Effector memory CD8-positive, alpha-beta T cell (primary cell): ENCODE measurements at regions not wholly inside any gene's neighbourhood (a gene's known extent, or its start where the extent isn't known, plus 50 kb on each side); places are given as distances from the start of the nearest gene placed in this dataset.
A peak's percentile ranks its signal among the peaks of the same experiment; 100 is the strongest.
"Not testable (repeated sequence)": the region's sequence is repeated elsewhere in the genome, so short reads cannot be mapped to it uniquely, and the experiment has no call there.

Experiments
- ATAC-seq: fragments of 150-1000 bp; cut with Tn5 transposase; replicated peaks from 2 replicates; pipeline ENCODE4 v1.10.0; 2021; ENCODE audit warnings: mild to moderate bottlenecking, moderate library complexity
- DNase-seq, 3 experiments: peaks; one replicate each; pipeline ENCODE4 v3.0.0; 2021
- H3K27ac Mint-ChIP-seq, 2 donors: one replicate each; pipeline ENCODE4 v1.8.0; 2022; ENCODE audit warnings: mild to moderate bottlenecking in 2 of 2, mixed read lengths in 2 of 2, moderate library complexity in 2 of 2
- H3K27me3 Mint-ChIP-seq, 2 donors: one replicate each; pipeline ENCODE4 v1.8.0; 2022; ENCODE audit warnings: mixed read lengths in 2 of 2
- H3K36me3 Mint-ChIP-seq: one replicate; pipeline ENCODE4 v1.8.0; 2022; ENCODE audit warnings: mild to moderate bottlenecking, moderate library complexity, mixed read lengths; ENCODE audit not compliant: insufficient read depth
- H3K4me1 Mint-ChIP-seq, 2 donors: one replicate each; pipeline ENCODE4 v1.8.0; 2022; ENCODE audit warnings: low read depth in 2 of 2, mixed read lengths in 2 of 2
- H3K4me3 Mint-ChIP-seq, 2 donors: one replicate each; pipeline ENCODE4 v1.8.0; 2022; ENCODE audit warnings: mild to moderate bottlenecking in 2 of 2, mixed read lengths in 2 of 2, moderate library complexity in 2 of 2
- H3K9me3 Mint-ChIP-seq, 2 donors: one replicate each; pipeline ENCODE4 v1.8.0; 2022; ENCODE audit warnings: mixed read lengths in 2 of 2

DNA sequence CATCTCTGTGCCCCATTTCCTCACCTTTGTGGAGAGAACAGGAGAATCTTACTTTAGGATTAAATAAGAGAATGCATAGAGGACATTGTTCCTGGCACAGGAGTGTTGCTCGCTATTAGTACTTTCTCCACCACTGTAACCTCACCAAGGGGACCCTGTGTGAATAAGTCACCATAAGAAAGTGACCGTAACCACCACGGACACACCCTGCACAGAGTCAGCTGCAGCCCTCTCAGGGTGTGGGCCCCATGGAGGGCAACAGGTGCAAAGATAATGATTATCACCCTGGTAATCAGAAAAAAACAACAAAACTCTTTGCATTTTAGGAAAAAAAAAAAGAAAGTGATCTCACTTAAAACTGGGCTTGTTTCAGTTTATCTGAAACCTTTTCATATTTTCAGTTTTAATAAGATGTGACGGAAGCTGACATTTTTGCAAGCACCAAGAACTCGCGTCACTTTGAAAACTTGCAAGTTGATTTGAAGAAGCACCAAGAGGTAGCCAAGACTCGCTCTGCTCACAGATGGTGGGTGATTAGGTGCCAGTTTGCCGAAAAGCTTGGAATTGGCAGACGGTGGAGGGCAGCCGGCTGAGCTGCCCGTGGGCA lies 87.0 kb upstream of the VRK1 start:
- no peak for DNase-seq
- H3K4me1 Mint-ChIP-seq = peaks cover 3 to 5% of the 10 kb centered on the region in 2 donors
- peaks cover 41 to 52% of the 10 kb centered on the region in 2 donors for H3K27me3 Mint-ChIP-seq
- no peaks in the 10 kb centered on the region for H3K36me3 Mint-ChIP-seq
- no peaks in the 10 kb centered on the region for H3K9me3 Mint-ChIP-seq
- H3K4me3 Mint-ChIP-seq = peak overlapping the region; percentile 29 to 32
- ATAC-seq = no peak
- H3K27ac Mint-ChIP-seq = no peak overlapping the region

DNA sequence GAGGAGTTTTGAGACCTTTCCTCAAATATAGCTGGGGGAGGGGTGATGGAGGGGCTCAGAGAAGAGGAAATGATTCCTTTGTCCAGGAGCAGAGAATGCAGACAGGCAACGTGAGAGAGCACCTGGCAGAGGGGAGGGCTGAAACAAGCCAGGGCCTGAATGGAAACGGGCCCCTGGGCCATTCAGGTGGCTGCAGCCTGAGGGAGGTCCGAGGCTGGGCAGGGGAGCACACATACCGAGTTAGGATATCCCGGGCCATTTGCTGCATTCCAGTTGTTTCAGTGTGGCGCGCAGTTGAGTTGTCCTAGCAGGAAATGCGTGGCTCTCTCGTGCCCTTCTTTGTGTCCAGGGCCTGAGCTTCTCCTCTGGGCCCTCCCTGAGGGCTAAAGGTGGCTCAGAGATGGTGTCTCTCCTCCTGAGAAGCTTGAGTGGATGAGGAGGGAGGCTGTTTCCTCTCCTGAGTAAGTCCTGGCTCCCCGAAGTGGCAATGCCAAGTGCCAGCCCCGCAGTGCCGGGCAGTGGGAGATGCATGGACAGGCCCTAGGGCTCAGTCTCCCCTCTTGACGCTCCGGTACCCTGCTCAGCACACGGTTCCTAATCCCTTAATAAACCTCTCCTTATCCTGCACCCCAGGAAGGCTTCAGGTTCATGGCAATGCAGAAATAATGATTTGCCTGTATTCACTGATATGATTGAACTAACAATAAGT lies 85.5 kb upstream of the VRK1 start:
- ATAC-seq (no peak), DNase-seq (no peak)
- H3K27ac Mint-ChIP-seq = no peak overlapping the region
- H3K9me3 Mint-ChIP-seq = no peaks in the 10 kb centered on the region
- H3K27me3 Mint-ChIP-seq = peaks cover 44 to 45% of the 10 kb centered on the region in 2 donors
- peaks cover 3 to 5% of the 10 kb centered on the region in 2 donors for H3K4me1 Mint-ChIP-seq
- H3K36me3 Mint-ChIP-seq = no peaks in the 10 kb centered on the region
- no peak overlapping the region for H3K4me3 Mint-ChIP-seq

DNA sequence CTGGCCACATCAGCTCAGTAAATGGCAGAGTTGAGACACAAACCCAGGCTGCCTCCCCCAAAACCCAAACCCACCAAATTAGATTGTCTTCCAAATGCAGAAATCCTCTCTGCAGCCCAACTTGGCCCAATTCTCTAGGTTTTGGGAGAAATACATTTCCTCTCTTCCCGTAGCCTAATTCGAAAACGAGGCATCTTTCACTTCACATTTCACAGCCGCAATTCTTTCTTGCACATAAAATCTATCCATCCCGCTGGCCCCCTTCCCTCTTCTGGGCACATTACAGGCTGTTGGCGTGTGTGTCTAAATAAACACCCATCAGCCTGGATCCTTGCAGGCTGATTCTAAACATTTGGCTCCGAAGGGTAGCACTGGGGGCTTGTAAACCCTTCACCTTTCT lies 83.8 kb upstream of the VRK1 start:
- Mint-ChIP-seq H3K9me3 (no peaks in the 10 kb centered on the region), H3K27me3 (peaks cover 44 to 56% of the 10 kb centered on the region in 2 donors)

DNA sequence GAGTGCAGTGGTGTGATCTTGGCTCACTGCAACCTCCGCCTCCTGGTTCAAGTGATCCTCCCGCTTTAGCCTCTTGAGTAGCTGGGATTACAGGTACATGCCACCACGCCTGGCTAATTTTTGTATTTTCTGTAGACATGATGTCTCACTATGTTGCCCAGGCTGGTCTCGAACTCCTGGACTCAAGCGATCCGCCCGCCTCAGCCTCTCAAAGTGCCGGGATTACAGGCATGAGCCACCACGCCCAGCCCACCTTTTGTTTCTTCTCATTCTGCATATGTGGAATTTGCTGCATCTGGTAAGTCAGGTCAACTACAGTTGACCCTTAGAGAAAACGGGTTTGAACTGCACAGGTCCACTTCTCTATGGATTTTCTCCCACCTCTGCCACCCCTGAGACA lies 82.6 kb upstream of the VRK1 start:
- not testable (repeated sequence) for H3K9me3 Mint-ChIP-seq, H3K4me3 Mint-ChIP-seq, H3K27ac Mint-ChIP-seq, DNase-seq, ATAC-seq, H3K4me1 Mint-ChIP-seq, H3K36me3 Mint-ChIP-seq
- peaks cover 48 to 67% of the 10 kb centered on the region in 2 donors for H3K27me3 Mint-ChIP-seq

More for the DNA sequence above, 83.8 kb upstream of the VRK1 start:
- peaks cover 3 to 5% of the 10 kb centered on the region in 2 donors for H3K4me1 Mint-ChIP-seq
- ATAC-seq (no peak), DNase-seq (no peak)
- no peak overlapping the region for H3K4me3 Mint-ChIP-seq
- no peak overlapping the region for H3K27ac Mint-ChIP-seq
- no peaks in the 10 kb centered on the region for H3K36me3 Mint-ChIP-seq

DNA sequence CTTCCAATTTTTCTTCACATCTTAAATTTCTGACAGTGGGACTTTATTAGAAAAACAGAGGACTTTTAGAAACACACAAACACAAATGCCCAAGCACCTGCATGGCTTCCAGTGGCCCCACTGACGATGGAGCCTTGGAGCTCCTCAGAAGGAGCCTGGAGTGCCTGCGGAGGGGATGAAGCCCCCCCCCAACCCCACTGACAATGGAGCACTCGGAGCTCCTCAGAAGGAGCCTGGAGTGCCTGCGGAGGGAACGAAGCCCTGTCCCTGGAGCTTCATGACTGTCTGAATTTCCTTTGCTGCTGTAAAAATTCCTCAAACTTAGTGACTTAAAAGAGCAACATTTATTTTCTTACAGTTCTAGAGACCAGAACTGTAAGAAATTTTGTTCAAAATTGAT lies 80.1 kb upstream of the VRK1 start:
- ATAC-seq = no peak
- H3K27ac Mint-ChIP-seq = no peak overlapping the region
- no peak for DNase-seq
- H3K4me1 Mint-ChIP-seq = peaks cover 0 to 3% of the 10 kb centered on the region in 2 donors
- no peak overlapping the region for H3K4me3 Mint-ChIP-seq
- H3K9me3 Mint-ChIP-seq = no peaks in the 10 kb centered on the region
- H3K36me3 Mint-ChIP-seq = no peaks in the 10 kb centered on the region
- peaks cover 58 to 81% of the 10 kb centered on the region in 2 donors for H3K27me3 Mint-ChIP-seq

DNA sequence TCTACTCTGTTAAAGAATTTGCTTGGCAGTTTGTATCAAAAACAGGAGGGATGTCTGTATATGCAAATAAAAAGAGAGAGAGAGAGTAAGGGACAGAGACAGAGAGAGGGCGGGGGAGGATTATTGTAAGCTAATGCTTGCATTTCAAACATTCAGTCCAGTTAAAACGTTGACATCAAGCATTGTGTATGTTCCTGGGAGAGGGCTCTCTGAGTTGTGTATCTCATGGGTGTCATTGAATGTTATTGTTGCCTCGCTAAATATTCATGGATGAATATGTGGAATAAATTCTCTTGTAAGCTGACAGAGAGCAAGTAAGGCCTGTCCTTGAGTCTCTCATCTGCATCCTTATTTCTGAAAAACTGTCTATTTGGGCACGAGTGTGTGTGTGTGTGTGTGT lies 78.8 kb upstream of the VRK1 start:
- H3K4me1 Mint-ChIP-seq = peaks cover 0 to 3% of the 10 kb centered on the region in 2 donors
- H3K9me3 Mint-ChIP-seq = no peaks in the 10 kb centered on the region
- DNase-seq = no peak
- no peak overlapping the region for H3K4me3 Mint-ChIP-seq
- H3K27me3 Mint-ChIP-seq = peaks cover 51 to 79% of the 10 kb centered on the region in 2 donors
- no peaks in the 10 kb centered on the region for H3K36me3 Mint-ChIP-seq
- ATAC-seq = no peak
- no peak overlapping the region for H3K27ac Mint-ChIP-seq

DNA sequence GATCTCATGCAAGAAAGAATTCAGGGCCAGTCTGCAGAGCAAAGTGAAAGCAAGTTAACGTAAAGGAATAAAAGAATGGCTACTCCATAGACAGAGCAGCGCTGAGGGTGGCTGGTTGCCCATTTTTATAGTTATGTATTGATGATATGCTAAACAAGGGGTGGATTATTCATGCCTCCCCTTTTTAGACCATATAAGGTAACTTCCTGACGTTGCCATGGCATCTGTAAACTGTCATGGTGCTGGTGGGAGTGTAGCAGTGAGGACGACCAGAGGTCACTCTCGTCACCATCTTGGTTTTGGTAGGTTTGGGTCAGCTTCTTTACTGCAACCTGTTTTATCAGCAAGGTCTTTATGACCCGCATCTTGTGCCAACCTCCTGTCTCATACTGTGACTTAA lies 76.5 kb upstream of the VRK1 start:
- ATAC-seq, H3K27ac Mint-ChIP-seq, H3K36me3 Mint-ChIP-seq, DNase-seq, H3K4me1 Mint-ChIP-seq, H3K9me3 Mint-ChIP-seq, H3K4me3 Mint-ChIP-seq: not testable (repeated sequence)
- peaks cover 39 to 75% of the 10 kb centered on the region in 2 donors for H3K27me3 Mint-ChIP-seq

DNA sequence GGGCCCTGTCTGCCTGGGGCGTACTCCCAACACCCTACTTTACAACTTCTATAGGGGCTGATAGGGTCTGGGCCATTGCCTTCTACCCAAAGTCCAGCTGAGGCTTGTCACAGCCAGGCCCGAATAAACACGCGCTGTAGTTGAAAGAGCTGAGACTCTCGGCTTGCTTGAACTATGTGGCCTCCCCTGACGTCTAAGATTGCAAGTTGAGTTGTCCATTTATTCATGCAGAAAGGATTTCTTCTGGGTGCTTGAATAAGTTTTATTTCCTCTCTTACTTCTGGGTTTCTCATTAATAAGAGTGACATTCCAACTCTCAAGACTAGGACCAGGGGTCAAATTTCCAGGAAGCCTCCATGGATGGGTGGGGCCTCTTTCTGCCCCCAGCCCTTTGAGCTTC lies 74.4 kb upstream of the VRK1 start:
- Mint-ChIP-seq H3K27me3 (peaks cover 49 to 91% of the 10 kb centered on the region in 2 donors), H3K4me3 (no peak overlapping the region), H3K27ac (no peak overlapping the region), H3K36me3 (no peaks in the 10 kb centered on the region), H3K4me1 (no peaks in the 10 kb centered on the region), H3K9me3 (no peaks in the 10 kb centered on the region)
- ATAC-seq (no peak), DNase-seq (no peak)

DNA sequence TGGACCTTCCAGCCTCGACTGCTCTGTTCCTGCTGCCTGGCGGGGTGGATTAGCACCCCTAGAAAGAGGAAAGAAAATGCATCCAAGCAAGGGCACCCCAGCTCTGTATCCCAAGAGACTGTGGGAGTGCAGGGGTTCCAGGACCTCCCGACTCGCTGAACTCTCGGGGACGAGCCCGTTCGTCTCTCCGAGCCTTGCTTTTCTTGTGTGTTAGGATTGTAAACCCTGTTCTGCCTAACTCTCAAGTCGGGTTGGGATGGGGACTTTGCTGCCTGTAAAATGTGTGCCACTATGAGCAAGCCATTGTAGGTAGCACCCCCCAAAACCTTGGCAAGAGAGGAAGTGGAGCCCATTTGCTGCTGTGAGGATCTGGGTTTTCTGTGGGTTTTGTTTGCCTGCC lies 73.2 kb upstream of the VRK1 start:
- no peaks in the 10 kb centered on the region for H3K4me1 Mint-ChIP-seq
- H3K27me3 Mint-ChIP-seq = peaks cover 56 to 88% of the 10 kb centered on the region in 2 donors
- no peak overlapping the region for H3K4me3 Mint-ChIP-seq
- no peaks in the 10 kb centered on the region for H3K36me3 Mint-ChIP-seq
- ATAC-seq (no peak), DNase-seq (no peak)
- no peaks in the 10 kb centered on the region for H3K9me3 Mint-ChIP-seq
- no peak overlapping the region for H3K27ac Mint-ChIP-seq

DNA sequence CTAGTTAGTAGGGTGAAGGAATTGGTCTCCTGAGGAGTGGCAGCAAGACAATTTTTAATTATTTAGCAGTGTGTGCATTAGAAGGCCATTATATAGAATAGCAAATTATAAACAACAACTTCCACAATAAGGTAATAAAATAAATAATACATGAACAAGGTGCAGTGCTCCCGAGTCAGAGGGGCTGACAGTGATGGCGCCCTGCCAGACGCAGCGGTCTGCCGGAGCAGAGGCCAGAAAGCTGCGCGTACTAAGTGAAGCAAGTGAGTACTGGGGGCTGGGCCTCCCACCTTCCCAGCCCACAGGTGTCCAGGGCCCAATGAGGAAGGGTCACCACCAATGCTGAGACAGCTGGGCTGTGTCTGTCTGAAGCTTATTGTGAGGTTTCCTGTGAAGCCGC lies 72.0 kb upstream of the VRK1 start:
- Mint-ChIP-seq H3K4me1 (no peaks in the 10 kb centered on the region), H3K27me3 (peaks cover 55 to 81% of the 10 kb centered on the region in 2 donors), H3K36me3 (no peaks in the 10 kb centered on the region), H3K27ac (no peak overlapping the region), H3K9me3 (no peaks in the 10 kb centered on the region), H3K4me3 (no peak overlapping the region)
- no peak for ATAC-seq
- DNase-seq = no peak

DNA sequence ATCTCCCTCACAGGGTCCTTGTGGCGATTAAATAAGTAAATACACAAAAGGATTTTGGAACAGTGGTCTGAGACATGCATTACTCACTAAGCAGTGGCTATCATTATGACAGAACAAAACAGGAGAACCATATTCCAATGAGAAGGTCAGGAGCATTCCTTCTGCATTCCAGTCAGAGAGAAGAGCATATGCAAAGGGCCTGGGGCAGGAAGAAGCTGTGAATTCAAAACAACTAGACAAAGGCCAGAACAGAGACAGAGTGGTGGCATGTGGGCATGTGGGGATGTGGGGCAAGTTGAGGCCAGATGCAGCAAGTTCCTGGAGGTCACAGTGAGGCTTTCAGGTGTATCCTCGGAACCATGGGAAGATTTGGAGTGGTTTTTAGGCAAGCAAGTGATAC lies 70.1 kb upstream of the VRK1 start:
- Mint-ChIP-seq H3K4me1 (no peaks in the 10 kb centered on the region), H3K27me3 (peaks cover 45 to 66% of the 10 kb centered on the region in 2 donors), H3K9me3 (no peaks in the 10 kb centered on the region), H3K36me3 (no peaks in the 10 kb centered on the region), H3K27ac (no peak overlapping the region), H3K4me3 (no peak overlapping the region)
- DNase-seq (no peak), ATAC-seq (no peak)

DNA sequence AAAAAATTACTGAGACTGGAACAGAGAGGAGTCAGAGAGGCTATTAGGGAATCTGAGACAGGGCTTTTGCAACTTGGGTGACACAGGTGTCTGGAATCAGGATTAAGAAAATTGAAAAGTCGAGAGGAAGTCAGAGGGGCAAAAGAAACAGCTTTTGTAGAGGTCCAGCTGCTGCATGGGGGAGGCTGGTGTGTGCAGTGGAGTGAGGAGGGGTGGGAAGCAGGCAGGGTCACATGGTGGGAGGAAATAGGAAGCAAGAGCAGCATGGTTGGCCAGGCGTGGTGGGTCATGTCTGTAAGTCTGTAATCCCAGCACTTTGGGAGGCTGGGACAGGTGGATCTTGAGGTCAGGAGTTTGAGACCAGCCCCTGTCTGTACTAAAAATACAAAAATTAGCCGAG lies 69.7 kb upstream of the VRK1 start:
- ATAC-seq = no peak
- no peaks in the 10 kb centered on the region for H3K9me3 Mint-ChIP-seq
- DNase-seq = no peak
- H3K4me1 Mint-ChIP-seq = no peaks in the 10 kb centered on the region
- H3K27ac Mint-ChIP-seq = no peak overlapping the region
- H3K36me3 Mint-ChIP-seq = no peaks in the 10 kb centered on the region
- peaks cover 47 to 67% of the 10 kb centered on the region in 2 donors for H3K27me3 Mint-ChIP-seq
- H3K4me3 Mint-ChIP-seq = no peak overlapping the region

DNA sequence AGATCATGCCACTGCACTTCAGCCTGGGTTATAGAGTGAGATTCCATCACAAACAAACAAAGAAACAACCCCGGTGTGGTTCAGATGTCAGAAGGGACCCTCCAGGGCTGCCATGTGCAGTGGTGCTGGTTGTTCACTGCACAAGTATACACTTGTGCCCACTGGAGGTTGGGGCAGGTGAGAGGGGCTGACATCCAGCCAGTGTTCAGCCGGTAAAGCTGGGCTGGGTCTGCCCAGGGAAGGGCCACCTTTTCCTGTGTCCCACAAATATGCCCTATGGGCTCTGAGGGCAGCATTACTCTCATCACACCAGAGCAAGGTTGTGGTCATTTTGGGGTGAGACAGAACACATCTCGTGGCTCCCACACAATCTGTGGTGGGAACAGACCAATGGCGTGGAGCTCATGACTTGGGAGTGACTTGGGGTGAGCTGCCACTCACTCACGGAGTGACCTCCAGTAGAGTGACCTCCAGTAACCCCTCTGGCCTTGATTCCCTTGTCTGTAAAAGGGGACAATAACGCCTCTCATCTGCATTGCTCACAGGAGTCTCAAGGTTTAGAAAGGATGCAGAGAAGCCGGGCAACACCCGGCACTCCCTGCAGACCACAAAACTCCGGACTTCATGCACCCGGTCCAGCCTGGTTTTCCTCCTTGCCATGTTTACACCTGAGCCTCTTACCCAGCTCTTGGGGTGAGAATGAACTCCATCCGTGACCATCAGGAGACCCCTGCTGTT lies 69.0 kb upstream of the VRK1 start:
- H3K27me3 Mint-ChIP-seq = peaks cover 54 to 67% of the 10 kb centered on the region in 2 donors
- no peak for ATAC-seq
- no peak for DNase-seq
- no peaks in the 10 kb centered on the region for H3K36me3 Mint-ChIP-seq
- H3K4me1 Mint-ChIP-seq = no peaks in the 10 kb centered on the region
- no peaks in the 10 kb centered on the region for H3K9me3 Mint-ChIP-seq
- H3K27ac Mint-ChIP-seq = no peak overlapping the region
- no peak overlapping the region for H3K4me3 Mint-ChIP-seq

DNA sequence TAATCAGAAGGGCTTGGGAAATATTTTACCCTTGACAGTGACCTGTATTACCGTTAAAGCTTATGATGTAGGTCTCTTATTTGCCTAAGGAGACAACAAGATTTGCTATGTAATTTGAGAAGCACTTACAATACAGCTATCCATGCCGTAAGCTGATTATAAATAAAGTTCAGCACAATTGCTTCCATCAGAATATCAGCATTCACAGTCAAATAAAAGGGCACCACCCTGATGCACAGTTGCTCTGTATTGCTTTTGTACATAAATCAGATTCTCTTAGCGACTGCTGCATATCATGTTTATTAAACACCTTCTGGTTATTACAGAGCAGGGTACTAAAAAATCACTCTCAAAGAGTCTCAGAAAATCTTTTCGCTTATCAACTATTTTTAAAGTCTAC lies 67.3 kb upstream of the VRK1 start:
- no peaks in the 10 kb centered on the region for H3K36me3 Mint-ChIP-seq
- no peaks in the 10 kb centered on the region for H3K4me1 Mint-ChIP-seq
- H3K4me3 Mint-ChIP-seq = no peak overlapping the region
- DNase-seq (no peak), ATAC-seq (no peak)
- peaks cover 62 to 73% of the 10 kb centered on the region in 2 donors for H3K27me3 Mint-ChIP-seq
- no peak overlapping the region for H3K27ac Mint-ChIP-seq
- no peaks in the 10 kb centered on the region for H3K9me3 Mint-ChIP-seq
